Ishikawa (cell line): ENCODE measurements at regions not wholly inside any gene's neighbourhood (a gene's known extent, or its start where the extent isn't known, plus 50 kb on each side); places are given as distances from the start of the nearest gene placed in this dataset.

Experiments
- CEBPB ChIP-seq: IDR thresholded peaks from 2 replicates; pipeline ENCODE4 v1.6.1; 2012
- CREB1 ChIP-seq: IDR thresholded peaks from 2 replicates; pipeline ENCODE4 v1.6.1; 2012; ENCODE audit warnings: low read depth
- EP300 ChIP-seq: IDR thresholded peaks from 2 replicates; pipeline ENCODE4 v1.6.1; 2012; ENCODE audit warnings: borderline replicate concordance
- RAD21 ChIP-seq: IDR thresholded peaks from 2 replicates; pipeline ENCODE4 v1.6.1; 2012; ENCODE audit warnings: low read depth
- TCF12 ChIP-seq: IDR thresholded peaks from 2 replicates; pipeline ENCODE4 v1.6.1; 2012; ENCODE audit warnings: low read depth
- TEAD4 ChIP-seq: IDR thresholded peaks from 2 replicates; pipeline ENCODE4 v1.6.1; 2012
- YY1 ChIP-seq: IDR thresholded peaks from 2 replicates; pipeline ENCODE4 v1.6.1; 2012; ENCODE audit warnings: low read depth
- TF ChIP-seq, protein P1 (sequence below): IDR thresholded peaks from 2 replicates; pipeline ENCODE4 v1.6.1; 2012

GRCh38 chr4:42326524-42326923, 70.8 kb upstream of the SHISA3 start:
- TF ChIP-seq CREB1 (no peak), EP300 (no peak), YY1 (no peak), TEAD4 (no peak), RAD21 (no peak), CEBPB (no peak), TCF12 (no peak)
- TF ChIP-seq, protein P1, sequence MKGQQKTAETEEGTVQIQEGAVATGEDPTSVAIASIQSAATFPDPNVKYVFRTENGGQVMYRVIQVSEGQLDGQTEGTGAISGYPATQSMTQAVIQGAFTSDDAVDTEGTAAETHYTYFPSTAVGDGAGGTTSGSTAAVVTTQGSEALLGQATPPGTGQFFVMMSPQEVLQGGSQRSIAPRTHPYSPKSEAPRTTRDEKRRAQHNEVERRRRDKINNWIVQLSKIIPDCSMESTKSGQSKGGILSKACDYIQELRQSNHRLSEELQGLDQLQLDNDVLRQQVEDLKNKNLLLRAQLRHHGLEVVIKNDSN = no peak
